Gastrocnemius medialis (tissue), 4 donors: ENCODE measurements at regions not wholly inside any gene's neighbourhood (a gene's known extent, or its start where the extent isn't known, plus 50 kb on each side); places are given as distances from the start of the nearest gene placed in this dataset.

Experiments used
- POLR2A ChIP-seq, 2 donors: fragments of 450-650 bp; IDR thresholded peaks; one replicate each; pipeline ENCODE4 v1.6.1; 2017; ENCODE audit warnings: antibody characterized with exemption in 2 of 2, mild to moderate bottlenecking in 2 of 2, moderate library complexity in 2 of 2
- TF ChIP-seq, protein P1 (sequence below), 5 experiments: fragments of 450-650 bp in 3 of 5; fragments of 200-600 bp in 2 of 5; sonication (generic) in 2 of 5; IDR thresholded peaks in 4 of 5; conservative IDR thresholded peaks in 1 of 5; 1 replicate in 4 of 5; 2 replicates in 1 of 5; pipeline ENCODE4 v1.5.1; 2016 to 2019; ENCODE audit warnings: antibody characterized with exemption in 5 of 5, mild to moderate bottlenecking in 3 of 5, moderate library complexity in 3 of 5

GRCh38 chr17:13970531-13970930 lies 98.8 kb upstream of the COX10 start:
- TF ChIP-seq, protein P1, sequence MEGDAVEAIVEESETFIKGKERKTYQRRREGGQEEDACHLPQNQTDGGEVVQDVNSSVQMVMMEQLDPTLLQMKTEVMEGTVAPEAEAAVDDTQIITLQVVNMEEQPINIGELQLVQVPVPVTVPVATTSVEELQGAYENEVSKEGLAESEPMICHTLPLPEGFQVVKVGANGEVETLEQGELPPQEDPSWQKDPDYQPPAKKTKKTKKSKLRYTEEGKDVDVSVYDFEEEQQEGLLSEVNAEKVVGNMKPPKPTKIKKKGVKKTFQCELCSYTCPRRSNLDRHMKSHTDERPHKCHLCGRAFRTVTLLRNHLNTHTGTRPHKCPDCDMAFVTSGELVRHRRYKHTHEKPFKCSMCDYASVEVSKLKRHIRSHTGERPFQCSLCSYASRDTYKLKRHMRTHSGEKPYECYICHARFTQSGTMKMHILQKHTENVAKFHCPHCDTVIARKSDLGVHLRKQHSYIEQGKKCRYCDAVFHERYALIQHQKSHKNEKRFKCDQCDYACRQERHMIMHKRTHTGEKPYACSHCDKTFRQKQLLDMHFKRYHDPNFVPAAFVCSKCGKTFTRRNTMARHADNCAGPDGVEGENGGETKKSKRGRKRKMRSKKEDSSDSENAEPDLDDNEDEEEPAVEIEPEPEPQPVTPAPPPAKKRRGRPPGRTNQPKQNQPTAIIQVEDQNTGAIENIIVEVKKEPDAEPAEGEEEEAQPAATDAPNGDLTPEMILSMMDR (IDR thresholded peaks at IDR 0.05 in 4 of 5, conservative IDR thresholded peaks at IDR 0.05 in 1 of 5): no peak
- no peak for TF ChIP-seq POLR2A (IDR thresholded peaks at IDR 0.05)
